Retinal pigment epithelial cell (primary cell): ENCODE measurements at regions not wholly inside any gene's neighbourhood (a gene's known extent, or its start where the extent isn't known, plus 50 kb on each side); places are given as distances from the start of the nearest gene placed in this dataset.

Source experiments
- DNase-seq: peaks from one replicate; pipeline ENCODE4 v3.0.0-alpha.2; 2010; ENCODE audit warnings: low read depth
- H3K4me3 ChIP-seq: 2 replicates; pipeline ENCODE4 v1.5.1; 2011; ENCODE audit warnings: mild to moderate bottlenecking, low read length, control low read depth, moderate library complexity
- TF ChIP-seq, protein P1 (sequence below): conservative IDR thresholded peaks from 2 replicates; pipeline ENCODE4 v1.5.1; 2011; ENCODE audit warnings: low read depth, low read length, control low read depth, inconsistent platforms

DNA sequence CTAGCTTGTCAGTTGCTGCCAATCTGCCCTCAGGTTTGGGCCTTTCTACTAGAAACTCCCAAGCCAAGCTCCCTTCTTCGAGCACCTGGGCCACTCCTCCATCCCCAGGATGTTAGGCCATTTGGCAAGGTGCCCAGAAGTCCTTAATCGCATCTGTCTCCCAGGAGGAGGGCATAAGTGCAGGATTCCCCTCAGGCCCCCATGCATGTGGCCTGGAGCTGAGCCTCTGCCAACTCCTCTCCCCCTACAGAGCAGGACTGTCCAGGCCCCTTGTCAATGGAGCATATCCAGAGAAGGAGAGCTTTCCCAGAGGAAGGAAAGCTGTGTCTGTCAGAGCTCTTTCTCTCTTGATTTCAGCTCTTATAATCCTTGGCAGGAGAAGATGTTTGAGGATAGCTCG lies 182.6 kb upstream of the ROPN1 start:
- TF ChIP-seq, protein P1, sequence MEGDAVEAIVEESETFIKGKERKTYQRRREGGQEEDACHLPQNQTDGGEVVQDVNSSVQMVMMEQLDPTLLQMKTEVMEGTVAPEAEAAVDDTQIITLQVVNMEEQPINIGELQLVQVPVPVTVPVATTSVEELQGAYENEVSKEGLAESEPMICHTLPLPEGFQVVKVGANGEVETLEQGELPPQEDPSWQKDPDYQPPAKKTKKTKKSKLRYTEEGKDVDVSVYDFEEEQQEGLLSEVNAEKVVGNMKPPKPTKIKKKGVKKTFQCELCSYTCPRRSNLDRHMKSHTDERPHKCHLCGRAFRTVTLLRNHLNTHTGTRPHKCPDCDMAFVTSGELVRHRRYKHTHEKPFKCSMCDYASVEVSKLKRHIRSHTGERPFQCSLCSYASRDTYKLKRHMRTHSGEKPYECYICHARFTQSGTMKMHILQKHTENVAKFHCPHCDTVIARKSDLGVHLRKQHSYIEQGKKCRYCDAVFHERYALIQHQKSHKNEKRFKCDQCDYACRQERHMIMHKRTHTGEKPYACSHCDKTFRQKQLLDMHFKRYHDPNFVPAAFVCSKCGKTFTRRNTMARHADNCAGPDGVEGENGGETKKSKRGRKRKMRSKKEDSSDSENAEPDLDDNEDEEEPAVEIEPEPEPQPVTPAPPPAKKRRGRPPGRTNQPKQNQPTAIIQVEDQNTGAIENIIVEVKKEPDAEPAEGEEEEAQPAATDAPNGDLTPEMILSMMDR: no peak
- no peak for DNase-seq
- H3K4me3 ChIP-seq: no peak overlapping the region

DNA sequence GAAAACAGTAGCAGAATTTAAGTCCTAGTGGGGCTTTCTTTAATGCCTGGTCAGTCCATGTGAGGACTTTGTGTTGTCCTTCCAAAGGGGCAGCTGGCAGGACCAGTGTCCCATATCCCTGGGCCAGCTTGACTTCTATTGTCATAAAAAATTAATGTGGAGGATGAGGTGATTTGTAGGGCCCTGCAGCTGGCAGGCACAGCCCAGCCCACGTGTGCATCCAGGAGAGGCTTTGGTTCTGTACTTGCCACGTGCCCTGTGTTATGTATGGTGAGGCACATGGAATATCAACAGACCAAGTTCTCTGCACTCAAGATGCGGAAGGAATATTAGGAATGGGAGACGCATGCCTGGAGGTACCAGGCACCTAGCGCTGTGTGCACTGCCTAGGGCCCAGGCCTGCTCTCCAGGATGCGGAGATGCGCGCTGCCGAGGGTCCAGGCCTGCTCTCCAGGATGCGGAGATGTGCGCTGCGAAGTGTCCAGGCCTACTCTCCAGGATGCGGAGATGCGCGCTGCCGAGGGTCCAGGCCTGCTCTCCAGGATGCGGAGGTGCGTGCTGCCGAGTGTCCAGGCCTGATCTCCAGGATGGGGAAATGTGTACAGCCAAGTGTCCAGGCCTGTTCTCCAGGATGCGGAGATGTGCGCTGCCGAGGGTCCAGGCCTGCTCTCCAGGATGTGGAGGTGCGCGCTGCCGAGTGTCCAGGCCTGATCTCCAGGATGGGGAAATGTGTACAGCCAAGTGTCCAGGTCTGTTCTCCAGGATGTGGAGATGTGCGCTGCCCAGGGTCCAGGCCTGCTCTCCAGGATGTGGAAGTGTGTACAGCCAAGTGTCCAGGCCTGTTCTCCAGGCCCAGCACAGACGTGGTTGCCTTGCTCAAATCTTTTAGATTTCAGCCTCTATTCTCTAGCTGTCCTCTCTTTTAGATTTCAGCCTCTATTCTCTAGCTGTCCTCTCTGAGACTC lies 183.3 kb upstream of the ROPN1 start:
- TF ChIP-seq, protein P1: no peak
- no peak overlapping the region for H3K4me3 ChIP-seq
- DNase-seq: no peak

DNA sequence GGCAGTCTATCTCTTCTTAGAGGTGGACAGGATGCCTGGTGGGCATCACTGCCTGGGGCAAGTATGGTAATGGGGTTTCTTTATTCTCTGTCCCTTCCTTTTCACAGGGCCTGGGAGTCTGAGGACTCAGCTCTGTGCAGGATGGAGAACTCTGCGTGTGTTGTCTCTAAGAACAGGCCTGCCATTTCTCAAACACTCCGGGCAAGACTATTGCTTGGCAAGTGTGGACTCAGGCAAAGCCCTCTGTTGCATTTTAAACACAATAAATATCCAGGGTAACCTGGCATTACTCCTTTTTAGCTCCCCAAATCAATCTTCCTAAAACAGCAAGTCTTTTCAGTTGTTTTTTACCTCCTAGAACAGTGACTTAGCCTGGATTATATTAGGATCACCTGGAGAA lies 185.1 kb upstream of the ROPN1 start:
- TF ChIP-seq, protein P1: no peak
- DNase-seq: no peak
- no peak overlapping the region for H3K4me3 ChIP-seq

DNA sequence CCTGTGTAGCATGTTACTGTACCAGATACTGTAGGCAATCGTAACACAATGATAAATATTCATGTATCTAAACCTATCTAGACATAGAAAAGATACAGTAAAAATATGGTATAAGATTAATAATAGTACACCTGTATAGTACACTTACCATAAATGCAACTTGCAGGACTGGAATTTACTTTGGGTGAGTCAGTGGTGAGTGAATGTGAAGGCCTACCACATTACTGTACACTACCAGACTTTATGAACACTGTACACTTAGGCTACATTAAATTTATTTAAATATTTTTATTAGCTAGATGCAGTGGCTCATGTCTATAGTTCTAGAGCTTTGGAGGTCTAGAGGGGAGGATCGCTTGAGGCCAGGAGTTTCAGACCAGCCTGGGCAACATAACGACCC lies 186.6 kb upstream of the ROPN1 start:
- TF ChIP-seq, protein P1: no peak
- no peak for DNase-seq
- no peak overlapping the region for H3K4me3 ChIP-seq

DNA sequence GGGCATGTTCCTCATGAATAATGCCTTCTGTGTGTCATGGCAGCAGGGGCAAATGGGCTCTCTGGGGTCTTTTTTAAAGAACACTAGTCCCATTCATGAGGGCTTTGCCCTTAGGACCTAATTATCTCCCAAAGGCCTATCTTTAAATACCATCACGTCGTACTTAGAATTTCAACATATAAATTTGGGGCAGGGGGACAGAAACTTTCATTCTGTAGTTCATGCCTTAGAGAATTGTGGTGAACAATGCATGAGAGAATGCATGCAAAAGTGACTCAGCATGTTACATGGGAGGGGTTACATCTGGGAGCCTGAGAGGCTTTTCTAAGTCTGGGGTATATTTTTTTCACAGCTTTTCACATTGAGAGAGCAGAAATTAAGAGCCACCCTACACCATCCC lies 208.5 kb upstream of the ROPN1 start:
- no peak overlapping the region for H3K4me3 ChIP-seq
- TF ChIP-seq, protein P1: no peak
- DNase-seq: no peak

DNA sequence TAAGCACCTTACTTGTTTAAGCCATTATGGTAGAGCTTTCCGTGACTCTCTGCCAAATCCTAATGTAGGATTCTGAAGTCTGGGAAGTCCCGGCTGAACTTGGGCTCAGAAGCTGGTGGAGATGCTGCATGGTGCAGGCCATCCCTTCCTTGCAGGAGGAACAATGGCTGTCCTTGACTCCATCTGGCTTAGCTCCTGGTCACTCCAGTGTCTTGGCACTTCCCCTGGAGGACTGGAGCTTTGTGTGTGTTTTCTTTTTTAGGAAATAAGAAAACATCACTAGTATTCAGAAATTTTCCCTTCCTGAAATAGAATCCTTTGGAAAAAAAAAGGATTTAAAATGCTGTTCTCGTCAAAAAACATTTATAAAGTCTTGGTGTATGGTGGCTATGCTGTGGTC lies 209.3 kb upstream of the ROPN1 start:
- H3K4me3 ChIP-seq: no peak overlapping the region
- TF ChIP-seq, protein P1: no peak
- DNase-seq: no peak

DNA sequence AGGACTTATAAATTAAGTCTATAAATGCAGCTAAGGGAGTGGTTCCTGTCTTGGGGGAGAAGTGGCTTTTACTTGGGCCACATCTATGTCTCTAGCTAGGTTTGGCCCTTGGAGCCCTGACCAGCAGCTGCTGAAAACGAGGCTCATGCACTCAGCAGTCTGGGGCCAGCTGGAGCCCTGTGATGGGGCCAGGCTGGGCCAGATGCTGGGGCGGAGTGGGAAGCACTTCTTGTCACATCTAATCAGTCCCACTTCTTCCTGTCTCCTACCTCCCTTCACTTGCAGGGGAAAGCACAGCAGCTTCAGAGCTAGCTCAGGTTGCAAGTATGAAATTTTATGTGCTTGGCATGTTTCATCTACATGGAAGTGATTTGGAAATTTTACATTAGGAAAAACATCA lies 209.9 kb upstream of the ROPN1 start:
- no peak overlapping the region for H3K4me3 ChIP-seq
- TF ChIP-seq, protein P1: no peak
- DNase-seq: no peak
